Calu3 (cell line): ENCODE measurements at regions not wholly inside any gene's neighbourhood (a gene's known extent, or its start where the extent isn't known, plus 50 kb on each side); places are given as distances from the start of the nearest gene placed in this dataset.
"Not testable (repeated sequence)": the region's sequence is repeated elsewhere in the genome, so short reads cannot be mapped to it uniquely, and the experiment has no call there.

Experiments used
- BruUV-seq: library from RNA; stranded (reverse); fragments of 400-500 nt; replicated peaks from 2 replicates; lab custom pipeline; 2021; lab: Mats Ljungman, UMichigan
- CTCF ChIA-PET: fragments of 300-600 bp; sonication (Branson Sonifier 250); formaldehyde crosslinking; loops from one replicate; lab custom pipeline; 2022; ENCODE audit warnings: antibody characterized with exemption; lab: Charles Lee
- DNase-seq: peaks from one replicate; pipeline ENCODE4 v3.0.0; 2022
- H3K27ac Mint-ChIP-seq: one replicate; pipeline ENCODE4 v1.8.0; 2022; ENCODE audit warnings: mixed read lengths; ENCODE audit not compliant: unreplicated experiment
- H3K27me3 Mint-ChIP-seq: one replicate; pipeline ENCODE4 v1.8.0; 2022; ENCODE audit warnings: mixed read lengths; ENCODE audit not compliant: unreplicated experiment
- H3K36me3 Mint-ChIP-seq: one replicate; pipeline ENCODE4 v1.8.0; 2022; ENCODE audit warnings: mild to moderate bottlenecking, moderate library complexity, mixed read lengths; ENCODE audit not compliant: insufficient read depth, unreplicated experiment
- H3K4me1 Mint-ChIP-seq: one replicate; pipeline ENCODE4 v1.8.0; 2022; ENCODE audit warnings: mild to moderate bottlenecking, low read depth, mixed read lengths; ENCODE audit not compliant: unreplicated experiment
- H3K4me3 Mint-ChIP-seq: one replicate; pipeline ENCODE4 v1.8.0; 2022; ENCODE audit warnings: mild to moderate bottlenecking, low read depth, moderate library complexity, mixed read lengths; ENCODE audit not compliant: unreplicated experiment
- H3K9me3 Mint-ChIP-seq: one replicate; pipeline ENCODE4 v1.8.0; 2022; ENCODE audit warnings: low read depth, mixed read lengths; ENCODE audit not compliant: unreplicated experiment
- intact Hi-C: fragments of 100-400 bp; cut with micrococcal nuclease; formaldehyde crosslinking; loops from one replicate; pipeline ENCODE4 v1.10.0; 2022; ENCODE audit not compliant: unreplicated experiment
- TF ChIP-seq, protein P1 (sequence below): fragments of 200-600 bp; IDR thresholded peaks from one replicate; pipeline ENCODE4 v1.8.0; 2022; ENCODE audit warnings: antibody characterized with exemption; ENCODE audit not compliant: unreplicated experiment

- TF ChIP-seq, protein P1, sequence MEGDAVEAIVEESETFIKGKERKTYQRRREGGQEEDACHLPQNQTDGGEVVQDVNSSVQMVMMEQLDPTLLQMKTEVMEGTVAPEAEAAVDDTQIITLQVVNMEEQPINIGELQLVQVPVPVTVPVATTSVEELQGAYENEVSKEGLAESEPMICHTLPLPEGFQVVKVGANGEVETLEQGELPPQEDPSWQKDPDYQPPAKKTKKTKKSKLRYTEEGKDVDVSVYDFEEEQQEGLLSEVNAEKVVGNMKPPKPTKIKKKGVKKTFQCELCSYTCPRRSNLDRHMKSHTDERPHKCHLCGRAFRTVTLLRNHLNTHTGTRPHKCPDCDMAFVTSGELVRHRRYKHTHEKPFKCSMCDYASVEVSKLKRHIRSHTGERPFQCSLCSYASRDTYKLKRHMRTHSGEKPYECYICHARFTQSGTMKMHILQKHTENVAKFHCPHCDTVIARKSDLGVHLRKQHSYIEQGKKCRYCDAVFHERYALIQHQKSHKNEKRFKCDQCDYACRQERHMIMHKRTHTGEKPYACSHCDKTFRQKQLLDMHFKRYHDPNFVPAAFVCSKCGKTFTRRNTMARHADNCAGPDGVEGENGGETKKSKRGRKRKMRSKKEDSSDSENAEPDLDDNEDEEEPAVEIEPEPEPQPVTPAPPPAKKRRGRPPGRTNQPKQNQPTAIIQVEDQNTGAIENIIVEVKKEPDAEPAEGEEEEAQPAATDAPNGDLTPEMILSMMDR: no peak
- intact Hi-C loops: no loop called here
- Mint-ChIP-seq H3K27ac (no peak overlapping the region), H3K4me3 (no peak overlapping the region), H3K9me3 (no peaks in the 10 kb centered on the region), H3K36me3 (no peaks in the 10 kb centered on the region), H3K27me3 (peaks cover 11% of the 10 kb centered on the region), H3K4me1 (no peaks in the 10 kb centered on the region)
- CTCF ChIA-PET: no interaction called here
- DNase-seq: no peak
- BruUV-seq: no TSS peak
Observed at GRCh38 chr2:21233194-21233593, 109.4 kb downstream of the TDRD15 start.

DNA sequence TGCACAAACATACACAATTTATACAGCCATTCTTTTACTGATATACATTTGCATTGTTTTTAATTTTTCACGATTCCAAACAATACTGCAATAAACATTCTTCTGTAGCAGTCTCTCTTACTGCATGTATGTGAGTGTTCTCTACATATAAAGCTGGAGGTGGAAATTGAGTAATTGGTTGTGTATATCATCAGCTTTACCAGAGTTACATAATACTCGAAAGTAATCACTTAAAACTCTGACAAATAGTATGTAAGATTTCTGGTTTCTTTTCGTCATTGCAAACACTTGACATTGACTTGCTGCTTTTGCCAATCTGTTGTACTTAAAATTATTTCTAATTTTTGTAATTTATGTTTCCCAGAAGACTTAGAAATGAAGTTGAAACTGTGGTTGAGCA lies 110.2 kb downstream of the TDRD15 start:
- no TSS peak for BruUV-seq
- no peak overlapping the region for H3K27ac Mint-ChIP-seq
- H3K9me3 Mint-ChIP-seq: no peaks in the 10 kb centered on the region
- intact Hi-C loops: no loop called here
- peaks cover 19% of the 10 kb centered on the region for H3K27me3 Mint-ChIP-seq
- no peak overlapping the region for H3K4me3 Mint-ChIP-seq
- no peak for DNase-seq
- CTCF ChIA-PET: no interaction called here
- H3K36me3 Mint-ChIP-seq: no peaks in the 10 kb centered on the region
- no peaks in the 10 kb centered on the region for H3K4me1 Mint-ChIP-seq
- TF ChIP-seq, protein P1: no peak

DNA sequence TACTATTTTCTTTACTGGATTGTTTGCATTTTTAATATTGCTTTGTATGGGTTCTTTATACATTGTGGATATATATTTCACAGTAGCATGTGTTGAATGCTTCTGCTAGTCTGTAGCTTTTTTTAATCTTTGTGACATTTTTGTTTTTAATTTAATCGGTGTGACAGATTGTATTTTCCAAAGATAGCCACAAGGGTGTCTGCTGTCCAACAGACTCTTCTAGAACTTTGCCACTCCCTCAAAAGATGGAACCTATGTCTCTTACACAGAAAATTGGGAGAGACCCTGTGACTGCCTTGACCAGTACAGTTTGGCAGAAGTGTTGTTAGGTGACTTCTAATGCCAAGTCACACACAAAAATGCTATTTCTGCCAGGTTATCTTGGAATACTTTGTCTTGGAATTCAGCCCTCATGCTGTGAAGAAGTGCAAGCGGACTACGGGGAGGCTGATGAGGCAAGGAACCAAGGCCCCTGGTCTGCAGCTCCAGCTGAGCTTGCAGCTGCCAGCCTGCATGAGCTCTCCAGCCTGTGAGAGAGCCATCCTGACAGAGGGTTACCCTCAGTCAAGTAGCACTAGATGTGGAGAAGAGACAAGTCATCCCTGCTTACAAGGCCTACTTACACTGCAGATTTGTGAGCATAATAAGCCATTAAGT lies 110.8 kb downstream of the TDRD15 start:
- CTCF ChIA-PET: no interaction called here
- intact Hi-C loops: no loop called here
- no peaks in the 10 kb centered on the region for H3K9me3 Mint-ChIP-seq

GRCh38 chr2:21239749-21240148 lies 116.0 kb downstream of the TDRD15 start:
- H3K4me1 Mint-ChIP-seq, BruUV-seq, DNase-seq, intact Hi-C loops, H3K4me3 Mint-ChIP-seq, CTCF ChIA-PET, H3K36me3 Mint-ChIP-seq, H3K9me3 Mint-ChIP-seq, H3K27ac Mint-ChIP-seq: not testable (repeated sequence)
- peaks cover 19% of the 10 kb centered on the region for H3K27me3 Mint-ChIP-seq

More for the DNA sequence above, 110.8 kb downstream of the TDRD15 start:
- Mint-ChIP-seq H3K4me3 (no peak overlapping the region), H3K27ac (no peak overlapping the region), H3K27me3 (peaks cover 19% of the 10 kb centered on the region), H3K4me1 (no peaks in the 10 kb centered on the region), H3K36me3 (no peaks in the 10 kb centered on the region)
- no TSS peak for BruUV-seq
- DNase-seq: no peak
- TF ChIP-seq, protein P1: no peak

DNA sequence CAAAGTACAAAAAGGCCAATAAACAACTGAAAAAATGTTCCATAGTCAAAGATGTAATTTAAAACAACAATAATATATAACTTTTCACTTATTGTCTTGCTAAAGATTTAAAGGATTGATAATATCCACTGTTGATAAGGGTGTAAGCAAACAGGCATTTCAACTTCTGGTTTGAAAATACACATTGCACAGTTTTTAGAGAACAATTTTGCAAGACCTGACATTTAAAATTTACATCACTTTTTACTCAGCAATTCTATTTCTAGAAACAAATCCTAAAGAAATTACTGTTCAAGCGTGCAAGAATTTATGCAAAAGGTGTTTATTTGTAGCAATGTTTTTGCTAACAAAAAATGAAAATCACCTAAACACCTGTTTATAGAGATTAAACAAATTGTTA lies 120.4 kb downstream of the TDRD15 start:
- DNase-seq: no peak
- Mint-ChIP-seq H3K9me3 (peaks cover 7% of the 10 kb centered on the region), H3K4me1 (no peaks in the 10 kb centered on the region), H3K36me3 (no peaks in the 10 kb centered on the region), H3K4me3 (no peak overlapping the region), H3K27ac (no peak overlapping the region), H3K27me3 (peaks cover 21% of the 10 kb centered on the region)
- BruUV-seq: no TSS peak
- CTCF ChIA-PET: no interaction called here
- intact Hi-C loops: no loop called here
- TF ChIP-seq, protein P1: no peak
